ENCODE measurements at regions not wholly inside any gene's neighbourhood (a gene's known extent, or its start where the extent isn't known, plus 50 kb on each side); places are given as distances from the start of the nearest gene placed in this dataset.

DNA sequence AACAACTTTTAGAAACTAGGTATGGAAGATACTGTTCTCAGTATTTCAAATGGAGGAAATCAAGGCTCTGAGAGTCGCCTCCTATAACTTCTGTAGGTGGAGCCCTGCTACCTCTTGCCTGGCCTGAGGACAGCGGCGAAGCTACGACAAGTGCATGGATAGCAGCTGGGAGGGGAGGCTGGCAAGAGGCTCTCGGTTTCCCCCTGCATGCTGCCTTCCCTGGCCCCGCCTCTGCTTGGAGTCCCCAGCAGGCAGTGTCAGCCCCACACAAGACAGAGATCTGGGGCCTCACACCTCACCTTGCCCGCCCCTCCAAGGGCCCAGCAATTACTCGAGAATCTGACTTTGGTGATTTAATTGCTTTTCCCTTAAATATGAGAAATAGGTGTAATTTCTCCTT, 107.6 kb upstream of the POU3F3 start:
- no peak for TF ChIP-seq EZH2 (IDR thresholded peaks at IDR 0.05; ENCODE audit: low read length, missing control alignments)
- TF ChIP-seq, protein P1, sequence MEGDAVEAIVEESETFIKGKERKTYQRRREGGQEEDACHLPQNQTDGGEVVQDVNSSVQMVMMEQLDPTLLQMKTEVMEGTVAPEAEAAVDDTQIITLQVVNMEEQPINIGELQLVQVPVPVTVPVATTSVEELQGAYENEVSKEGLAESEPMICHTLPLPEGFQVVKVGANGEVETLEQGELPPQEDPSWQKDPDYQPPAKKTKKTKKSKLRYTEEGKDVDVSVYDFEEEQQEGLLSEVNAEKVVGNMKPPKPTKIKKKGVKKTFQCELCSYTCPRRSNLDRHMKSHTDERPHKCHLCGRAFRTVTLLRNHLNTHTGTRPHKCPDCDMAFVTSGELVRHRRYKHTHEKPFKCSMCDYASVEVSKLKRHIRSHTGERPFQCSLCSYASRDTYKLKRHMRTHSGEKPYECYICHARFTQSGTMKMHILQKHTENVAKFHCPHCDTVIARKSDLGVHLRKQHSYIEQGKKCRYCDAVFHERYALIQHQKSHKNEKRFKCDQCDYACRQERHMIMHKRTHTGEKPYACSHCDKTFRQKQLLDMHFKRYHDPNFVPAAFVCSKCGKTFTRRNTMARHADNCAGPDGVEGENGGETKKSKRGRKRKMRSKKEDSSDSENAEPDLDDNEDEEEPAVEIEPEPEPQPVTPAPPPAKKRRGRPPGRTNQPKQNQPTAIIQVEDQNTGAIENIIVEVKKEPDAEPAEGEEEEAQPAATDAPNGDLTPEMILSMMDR (conservative IDR thresholded peaks at IDR 0.05 in 1 of 2, IDR thresholded peaks at IDR 0.05 in 1 of 2; ENCODE audit: low read depth in 1 of 2, low read length in 2 of 2): no peak

All from fibroblast of lung (primary cell).